A549 (cell line): ENCODE measurements at regions not wholly inside any gene's neighbourhood (a gene's known extent, or its start where the extent isn't known, plus 50 kb on each side); places are given as distances from the start of the nearest gene placed in this dataset.

ENCODE experiments used
- POLR2A ChIP-seq: IDR thresholded peaks from 2 replicates; pipeline ENCODE4 v1.6.1; 2012; ENCODE audit warnings: mild to moderate bottlenecking, low read length
- RCOR1 ChIP-seq: fragments of 150-350 bp; IDR thresholded peaks from 2 replicates; pipeline ENCODE4 v1.6.1; 2014; ENCODE audit warnings: antibody characterized with exemption, low read length, low read depth
- TF ChIP-seq, protein P1 (sequence below): fragments of >200 bp; sonication (Bioruptor Twin); formaldehyde crosslinking; IDR thresholded peaks from 3 replicates; pipeline ENCODE4 v1.5.1; 2016

DNA sequence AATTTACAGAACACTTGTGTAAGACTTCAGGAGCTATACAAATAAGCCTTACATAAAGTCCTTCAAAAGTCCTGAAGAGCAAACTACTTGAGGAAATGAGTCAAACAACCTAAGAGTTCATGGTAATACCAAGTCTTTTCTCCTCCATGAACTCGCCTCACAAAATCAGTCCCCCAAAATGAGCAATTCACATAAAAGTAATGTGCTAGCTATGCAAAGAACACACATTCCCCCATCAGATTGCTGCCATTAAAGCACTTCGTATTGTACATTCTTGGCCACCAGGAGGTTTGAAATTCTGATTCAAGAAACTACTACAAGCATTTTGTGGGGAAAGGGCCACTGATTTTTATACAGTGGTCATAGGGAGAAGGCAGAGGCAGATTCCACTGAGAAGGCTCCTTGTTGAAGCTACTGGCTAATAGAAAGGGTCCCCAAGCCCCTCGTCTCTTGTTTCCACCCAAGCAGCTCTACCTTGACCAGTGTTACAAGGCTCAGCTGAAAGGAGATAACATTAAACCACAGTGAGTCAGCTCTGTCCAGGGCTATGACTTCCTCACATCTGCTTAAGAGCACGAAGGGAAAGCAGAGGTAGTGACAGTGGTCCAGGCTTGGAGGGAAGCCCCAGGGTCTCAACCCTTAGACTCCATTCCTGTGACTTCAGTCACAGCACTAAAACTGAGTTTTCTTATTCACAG, 115.2 kb upstream of the CDK1 start:
- TF ChIP-seq, protein P1, sequence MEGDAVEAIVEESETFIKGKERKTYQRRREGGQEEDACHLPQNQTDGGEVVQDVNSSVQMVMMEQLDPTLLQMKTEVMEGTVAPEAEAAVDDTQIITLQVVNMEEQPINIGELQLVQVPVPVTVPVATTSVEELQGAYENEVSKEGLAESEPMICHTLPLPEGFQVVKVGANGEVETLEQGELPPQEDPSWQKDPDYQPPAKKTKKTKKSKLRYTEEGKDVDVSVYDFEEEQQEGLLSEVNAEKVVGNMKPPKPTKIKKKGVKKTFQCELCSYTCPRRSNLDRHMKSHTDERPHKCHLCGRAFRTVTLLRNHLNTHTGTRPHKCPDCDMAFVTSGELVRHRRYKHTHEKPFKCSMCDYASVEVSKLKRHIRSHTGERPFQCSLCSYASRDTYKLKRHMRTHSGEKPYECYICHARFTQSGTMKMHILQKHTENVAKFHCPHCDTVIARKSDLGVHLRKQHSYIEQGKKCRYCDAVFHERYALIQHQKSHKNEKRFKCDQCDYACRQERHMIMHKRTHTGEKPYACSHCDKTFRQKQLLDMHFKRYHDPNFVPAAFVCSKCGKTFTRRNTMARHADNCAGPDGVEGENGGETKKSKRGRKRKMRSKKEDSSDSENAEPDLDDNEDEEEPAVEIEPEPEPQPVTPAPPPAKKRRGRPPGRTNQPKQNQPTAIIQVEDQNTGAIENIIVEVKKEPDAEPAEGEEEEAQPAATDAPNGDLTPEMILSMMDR, result no peak
- TF ChIP-seq RCOR1 (no peak), POLR2A (no peak)
